ENCODE measurements at regions not wholly inside any gene's neighbourhood (a gene's known extent, or its start where the extent isn't known, plus 50 kb on each side); places are given as distances from the start of the nearest gene placed in this dataset.
"Not testable (repeated sequence)": the region's sequence is repeated elsewhere in the genome, so short reads cannot be mapped to it uniquely, and the experiment has no call there.

DNA sequence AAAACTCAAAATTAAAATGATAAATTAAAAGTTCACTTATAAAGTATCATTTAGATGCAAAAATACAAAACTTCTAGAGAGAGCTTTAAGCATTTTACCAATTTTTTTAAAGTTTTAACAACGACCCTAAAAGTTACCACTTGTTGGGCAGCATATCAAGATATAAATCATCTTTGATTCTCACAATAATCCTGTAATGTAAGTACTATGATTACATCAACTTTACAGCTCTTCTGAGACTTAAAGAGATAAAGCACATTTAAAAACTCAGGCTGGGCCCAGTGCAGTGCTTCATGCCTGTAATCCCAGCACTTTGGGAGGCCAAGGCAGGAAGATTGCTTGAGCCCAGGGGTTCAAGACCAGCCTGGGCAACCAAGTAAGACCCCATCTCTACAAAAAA is 202.7 kb upstream of the GPC6 start:
- no peak for DNase-seq

DNA sequence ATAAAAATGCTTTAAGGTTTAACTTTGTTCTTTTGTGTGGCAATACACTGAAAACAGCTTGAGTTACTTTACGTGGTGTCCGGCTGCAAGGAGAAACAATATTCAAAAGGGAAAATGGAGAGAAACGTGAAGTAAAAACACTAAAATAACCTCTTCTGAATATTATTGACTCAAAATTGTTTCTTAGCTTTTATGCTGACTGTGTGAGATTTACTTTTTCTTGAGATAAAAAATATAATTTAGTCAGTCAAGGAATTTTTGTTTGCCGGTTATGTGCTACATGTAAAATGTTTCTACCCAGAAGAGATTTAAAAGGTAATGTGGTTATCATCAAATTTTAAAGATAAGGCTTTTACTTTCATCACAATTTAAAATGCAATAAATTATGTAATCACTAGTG is 200.6 kb upstream of the GPC6 start:
- no peak for DNase-seq

- no peak for DNase-seq
Observed at GRCh38 chr13:93029536-93029935, 197.1 kb upstream of the GPC6 start.

DNA sequence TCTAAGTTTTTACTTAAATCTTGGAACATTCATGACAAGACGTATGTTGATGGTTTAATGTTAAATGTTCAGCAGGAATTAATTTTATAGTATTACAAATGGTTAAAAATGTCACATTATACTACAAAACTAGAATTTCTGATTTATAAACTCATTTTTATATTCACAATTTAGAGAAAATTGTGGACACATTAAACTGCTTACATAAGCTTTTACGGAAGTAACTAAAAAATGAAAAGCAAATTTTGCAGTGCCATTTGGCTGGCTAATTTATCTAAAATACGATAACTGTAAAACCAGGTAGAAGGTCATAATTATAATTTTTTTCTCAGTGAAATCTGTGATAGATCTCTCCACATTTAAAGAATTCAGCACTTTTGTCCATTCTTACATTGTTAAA is 190.2 kb upstream of the GPC6 start:
- no peak for DNase-seq

- no peak for DNase-seq
Observed at GRCh38 chr13:93037780-93038179, 188.8 kb upstream of the GPC6 start.

DNA sequence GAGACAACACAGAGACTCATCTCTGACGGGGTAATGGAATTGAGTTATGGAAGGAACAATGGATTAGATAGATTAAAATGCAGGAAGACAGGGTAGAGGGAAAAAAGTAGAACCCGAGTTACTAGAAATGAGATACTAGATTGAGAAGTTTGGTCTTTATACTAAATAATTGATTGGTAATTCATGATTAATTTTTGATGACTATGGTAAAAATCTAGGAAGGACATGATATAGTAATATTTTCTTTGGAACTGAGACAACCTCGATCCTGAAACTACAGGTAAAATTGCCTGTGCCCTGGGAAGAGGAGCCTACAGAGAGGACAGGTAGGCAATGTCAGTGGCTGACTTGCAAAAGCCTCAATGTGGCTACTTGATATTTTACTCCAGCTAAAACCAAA is 188.4 kb upstream of the GPC6 start:
- DNase-seq: no peak

DNA sequence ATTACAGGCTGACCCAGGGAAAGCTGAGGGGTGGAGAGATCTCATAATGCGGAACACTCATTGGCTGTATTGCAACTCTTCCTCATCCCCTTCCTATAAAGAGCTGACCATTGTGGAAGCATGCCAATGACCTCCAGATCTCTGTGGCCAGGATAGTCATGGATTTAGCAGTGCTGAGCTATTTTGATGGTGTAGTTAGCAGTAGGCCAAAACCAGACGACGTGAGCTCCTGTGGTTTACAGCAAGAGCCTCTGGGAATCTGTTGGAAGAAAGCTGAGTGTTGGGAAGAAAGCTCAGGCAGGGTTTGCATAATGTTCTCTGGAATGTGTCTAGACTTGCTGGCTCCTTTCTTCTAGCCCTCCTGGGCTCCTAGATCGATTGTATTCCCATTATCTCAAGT is 187.5 kb upstream of the GPC6 start:
- no peak for DNase-seq

GRCh38 chr13:93041566-93041965 is 185.0 kb upstream of the GPC6 start:
- not testable (repeated sequence) for DNase-seq

DNA sequence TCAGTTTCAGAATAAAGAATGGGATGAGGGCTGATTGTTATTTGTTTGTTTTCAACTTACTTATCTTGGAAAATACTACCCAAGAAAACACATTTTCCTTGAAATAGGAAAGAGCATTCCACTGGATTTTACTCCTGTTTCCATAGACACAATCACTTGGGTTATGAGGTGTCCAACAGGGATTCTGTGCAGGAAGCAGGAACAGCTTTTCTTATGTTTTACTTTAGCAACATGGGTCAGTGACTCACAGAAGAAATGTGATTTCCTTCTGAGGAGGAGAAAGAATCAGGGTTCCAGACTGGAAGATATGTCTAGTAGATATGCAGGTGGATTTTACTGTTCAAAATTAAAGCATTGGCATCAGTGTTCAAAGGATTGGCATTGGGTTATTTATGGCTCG is 180.8 kb upstream of the GPC6 start:
- DNase-seq: no peak

DNA sequence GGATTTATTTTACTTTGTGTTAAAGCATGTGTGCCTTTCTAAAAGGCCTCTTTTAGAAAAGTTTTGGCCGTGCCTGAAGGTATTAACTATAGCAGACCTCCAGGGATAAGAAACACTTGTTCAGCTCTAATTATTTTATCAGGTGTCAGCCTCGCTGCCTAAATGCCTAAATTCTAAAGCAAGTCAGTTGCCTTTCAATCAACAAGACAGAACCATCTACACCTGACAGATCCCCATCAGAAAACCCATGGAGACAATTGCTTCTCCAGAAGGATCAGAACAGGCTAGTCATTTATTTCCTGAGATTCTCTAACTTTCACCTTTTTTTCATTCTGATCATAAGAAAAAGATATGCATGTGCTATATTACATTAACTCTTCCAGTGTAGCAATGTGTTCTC is 171.4 kb upstream of the GPC6 start:
- no peak for DNase-seq

DNA sequence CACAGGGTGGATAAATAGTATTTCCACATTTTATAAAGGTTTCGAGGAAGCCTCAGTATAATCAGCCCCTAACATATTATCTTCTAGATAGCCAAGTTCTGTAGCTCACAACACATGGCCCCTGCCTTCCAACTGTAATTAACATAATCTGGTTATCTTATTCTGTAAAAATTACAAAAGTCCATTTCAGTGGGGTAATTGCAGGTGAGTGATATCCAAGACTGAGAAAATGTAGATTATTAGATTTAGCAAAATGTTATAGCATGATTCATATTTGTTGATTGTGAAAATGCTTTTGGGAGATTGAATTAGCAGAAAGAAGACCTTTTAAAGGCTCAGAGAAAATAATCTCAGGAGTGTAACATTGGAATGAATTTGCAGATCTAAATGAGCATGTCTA is 168.3 kb upstream of the GPC6 start:
- no peak for DNase-seq

DNA sequence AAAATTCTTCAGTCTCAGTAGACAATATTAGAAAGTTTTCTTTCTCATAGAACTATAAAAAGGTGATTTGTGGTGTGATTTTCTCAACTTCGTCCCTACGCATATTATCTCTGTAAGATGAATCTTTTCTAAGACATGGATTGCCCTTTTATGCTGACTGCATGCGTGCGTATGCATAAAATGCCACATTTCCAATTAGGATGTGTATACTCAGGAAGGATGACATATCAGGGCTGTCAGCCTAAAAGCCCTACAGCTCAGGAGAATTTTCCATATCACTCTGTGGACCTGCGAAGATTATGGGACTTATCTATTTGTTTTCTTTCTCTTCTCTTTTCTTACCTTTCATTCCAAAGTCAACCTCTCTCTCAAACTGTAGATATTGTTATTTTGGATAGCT is 166.5 kb upstream of the GPC6 start:
- DNase-seq: no peak

- no peak for DNase-seq
Observed at GRCh38 chr13:93066187-93066586, 160.4 kb upstream of the GPC6 start.

DNA sequence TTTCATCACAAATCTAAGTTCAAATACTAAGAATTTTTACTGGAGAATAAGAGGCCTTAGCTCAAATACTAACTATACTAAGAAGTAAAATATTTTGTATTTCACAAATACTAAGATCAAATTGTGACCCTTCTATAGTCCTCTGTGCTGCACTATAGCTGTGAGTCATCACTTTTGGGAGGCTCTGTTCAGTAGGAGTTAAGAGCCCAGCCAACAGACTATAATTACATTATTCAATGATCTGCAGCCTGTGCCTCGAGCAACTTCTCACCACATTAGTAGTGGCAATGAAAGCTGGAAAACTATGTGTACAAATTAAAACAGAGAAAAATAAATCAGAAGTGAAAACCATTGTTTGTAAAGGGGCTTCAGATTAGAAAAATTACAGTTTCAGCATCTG is 147.3 kb upstream of the GPC6 start:
- DNase-seq: peak in 1 of 2 experiments; percentile 1

DNA sequence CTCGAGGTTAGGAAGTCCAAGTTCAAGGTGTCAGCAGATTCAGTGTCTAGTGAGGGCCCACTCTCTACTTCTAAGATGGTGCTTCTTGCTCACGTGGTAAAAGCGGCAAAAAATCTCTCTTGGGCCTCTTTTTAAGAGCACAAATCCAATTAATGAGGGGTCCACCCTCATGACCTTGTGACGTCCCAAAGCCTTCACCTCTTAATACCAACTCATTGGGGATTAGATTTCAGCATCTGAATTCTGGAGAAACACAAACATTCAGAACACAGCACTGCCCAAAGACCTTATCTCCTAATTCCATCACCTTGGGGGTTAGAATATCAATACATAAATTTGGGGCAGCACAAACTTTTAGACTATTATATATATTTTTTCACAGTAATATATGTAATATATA is 146.4 kb upstream of the GPC6 start:
- DNase-seq: no peak

- DNase-seq: no peak
Observed at GRCh38 chr13:93080587-93080986, 146.0 kb upstream of the GPC6 start.

GRCh38 chr13:93086329-93086728 is 140.3 kb upstream of the GPC6 start:
- DNase-seq: no peak

- no peak for DNase-seq
Observed at GRCh38 chr13:93098972-93099371, 127.6 kb upstream of the GPC6 start.

- no peak for DNase-seq
Observed at GRCh38 chr13:93101226-93101734, 125.3 kb upstream of the GPC6 start.

DNA sequence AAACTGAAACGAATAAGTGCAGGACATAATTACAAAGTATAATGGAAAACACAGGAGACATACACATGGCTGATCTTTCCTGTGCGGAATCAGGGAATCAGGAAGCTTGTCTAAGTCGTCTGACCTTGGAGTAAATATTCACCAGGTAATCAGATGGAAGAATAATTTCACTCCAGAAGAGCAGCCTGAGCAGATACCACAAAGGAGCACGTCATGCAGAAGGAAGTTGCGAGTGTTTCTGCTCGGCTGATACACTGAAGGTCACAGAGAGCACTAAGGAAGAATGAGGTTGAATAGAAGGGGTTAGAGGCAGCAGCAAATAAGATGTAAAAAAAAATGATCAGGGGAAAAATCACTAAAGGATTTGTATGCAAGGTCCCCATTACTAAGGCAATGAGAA is 122.3 kb upstream of the GPC6 start:
- DNase-seq: no peak

GRCh38 chr13:93108111-93108601 is 118.5 kb upstream of the GPC6 start:
- peak; percentile 2 to 33 for DNase-seq

- DNase-seq: no peak
Observed at GRCh38 chr13:93116809-93117208, 109.8 kb upstream of the GPC6 start.

DNA sequence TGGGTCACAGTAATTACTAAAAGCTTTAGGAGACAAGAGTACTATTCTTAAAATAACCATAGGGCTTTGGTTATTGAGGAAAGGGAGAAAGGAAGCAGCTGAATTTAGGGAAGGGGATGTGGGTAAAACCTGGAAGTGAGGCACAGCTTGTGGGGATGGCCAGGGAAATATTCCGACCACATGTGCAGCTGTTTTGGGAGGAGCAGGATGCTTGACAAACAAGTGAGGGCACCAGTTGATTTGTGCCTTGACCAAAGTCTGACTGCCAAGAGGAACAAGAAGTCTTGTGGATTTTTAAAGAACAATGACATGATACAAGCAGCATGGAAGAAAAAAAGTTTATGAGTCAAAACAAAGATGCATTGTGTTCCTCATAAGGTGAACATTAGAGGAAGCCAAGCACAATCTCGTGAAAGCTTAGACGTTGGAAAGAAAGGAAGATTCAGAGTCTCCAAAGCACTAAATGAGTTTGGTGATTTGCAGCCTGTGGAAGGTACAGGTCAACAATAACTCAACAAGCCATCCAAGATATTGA is 108.5 kb upstream of the GPC6 start:
- no peak for DNase-seq

GRCh38 chr13:93140912-93141311 is 85.7 kb upstream of the GPC6 start:
- no peak for DNase-seq

- DNase-seq: no peak
Observed at GRCh38 chr13:93144031-93144430, 82.6 kb upstream of the GPC6 start.

DNA sequence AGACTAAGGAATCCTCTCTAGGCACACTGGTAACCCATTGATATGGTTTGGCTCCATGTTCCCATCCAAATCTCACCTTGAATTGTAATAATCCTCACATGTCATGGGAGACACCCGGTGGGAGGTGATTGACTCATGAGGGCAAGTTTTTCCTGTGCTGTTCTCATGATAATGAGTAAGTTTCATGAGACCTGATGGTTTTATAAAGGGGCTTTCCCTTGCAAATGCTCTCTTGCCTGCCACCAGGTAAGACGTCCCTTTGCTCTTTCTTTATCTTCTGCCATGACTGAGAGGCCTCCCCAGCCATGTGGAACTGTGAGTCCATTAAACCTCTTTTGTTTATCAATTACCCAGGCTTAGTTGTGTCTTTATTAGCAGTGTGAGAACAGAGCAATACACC is 81.4 kb upstream of the GPC6 start:
- DNase-seq: no peak

Data from NCI-H446 (cell line).